GM23338 (cell line): ENCODE measurements at regions not wholly inside any gene's neighbourhood (a gene's known extent, or its start where the extent isn't known, plus 50 kb on each side); places are given as distances from the start of the nearest gene placed in this dataset.

Source experiments
- CTCF ChIP-seq, 2 experiments: fragments of 200-600 bp in 1 of 2; sonication (generic) in 1 of 2; conservative IDR thresholded peaks; 2 replicates each; pipeline versions ENCODE4 v1.5.1 to v1.6.1; 2016 to 2017; ENCODE audit warnings: antibody characterized with exemption in 2 of 2, low read depth in 2 of 2, mild to moderate bottlenecking in 2 of 2, moderate library complexity in 1 of 2
- EZH2 ChIP-seq: fragments of 200-600 bp; sonication (generic); IDR thresholded peaks from one replicate; pipeline ENCODE4 v1.8.0; 2017; ENCODE audit warnings: antibody characterized with exemption, mild to moderate bottlenecking, low read depth; ENCODE audit not compliant: unreplicated experiment
- JUNB ChIP-seq: IDR thresholded peaks from one replicate; pipeline ENCODE4 v1.6.1; 2016; ENCODE audit warnings: antibody characterized with exemption; ENCODE audit not compliant: unreplicated experiment
- NANOG ChIP-seq: IDR thresholded peaks from 2 replicates; pipeline ENCODE4 v1.6.1; 2016; ENCODE audit warnings: antibody characterized with exemption, borderline replicate concordance
- REST ChIP-seq: IDR thresholded peaks from one replicate; pipeline ENCODE4 v1.6.1; 2018; ENCODE audit warnings: antibody characterized with exemption; ENCODE audit not compliant: unreplicated experiment

GRCh38 chr6:167552258-167552630 lies 227.4 kb downstream of the TTLL2 start:
- TF ChIP-seq JUNB (no peak), CTCF (conservative IDR thresholded peaks at IDR 0.05; ENCODE audit: low read depth in 2 of 2) (no peak), EZH2 (no peak), REST (no peak), NANOG (no peak)
